ENCODE measurements at regions not wholly inside any gene's neighbourhood (a gene's known extent, or its start where the extent isn't known, plus 50 kb on each side); places are given as distances from the start of the nearest gene placed in this dataset.

GRCh38 chr6:120875900-120876299, 458.4 kb downstream of the TBC1D32 start:
- TF ChIP-seq CTCF (optimal IDR thresholded peaks at IDR 0.05 in 1 of 3, IDR thresholded peaks at IDR 0.05 in 1 of 3, conservative IDR thresholded peaks at IDR 0.05 in 1 of 3; ENCODE audit: extremely low read depth in 1 of 3, insufficient read depth in 2 of 3, low read length in 3 of 3), result no peak
- TF ChIP-seq EZH2 (IDR thresholded peaks at IDR 0.05; ENCODE audit: low read length), result no peak

Data from keratinocyte (primary cell).